ENCODE measurements at regions not wholly inside any gene's neighbourhood (a gene's known extent, or its start where the extent isn't known, plus 50 kb on each side); places are given as distances from the start of the nearest gene placed in this dataset.
"Not testable (repeated sequence)": the region's sequence is repeated elsewhere in the genome, so short reads cannot be mapped to it uniquely, and the experiment has no call there.

DNA sequence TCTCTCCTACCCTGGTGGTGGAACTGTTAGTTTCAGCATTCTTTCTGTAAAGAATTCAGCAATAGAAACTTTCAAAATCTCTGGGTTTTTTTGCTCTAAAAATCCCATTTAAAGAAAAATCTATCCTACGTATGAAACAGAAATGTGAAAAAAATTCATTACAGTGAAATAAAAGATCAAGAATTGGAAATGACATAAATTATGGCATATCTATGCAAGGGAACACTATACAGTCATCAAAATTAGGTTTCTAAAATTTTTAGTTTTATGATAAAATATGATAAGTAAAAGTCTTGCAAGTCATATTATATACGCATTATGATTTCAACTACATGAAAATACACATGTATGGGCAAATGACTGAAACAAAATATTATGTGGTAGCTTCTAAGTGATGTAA lies 342.6 kb downstream of the CETN3 start:
- DNase-seq (ENCODE audit: low read depth) = no peak

DNA sequence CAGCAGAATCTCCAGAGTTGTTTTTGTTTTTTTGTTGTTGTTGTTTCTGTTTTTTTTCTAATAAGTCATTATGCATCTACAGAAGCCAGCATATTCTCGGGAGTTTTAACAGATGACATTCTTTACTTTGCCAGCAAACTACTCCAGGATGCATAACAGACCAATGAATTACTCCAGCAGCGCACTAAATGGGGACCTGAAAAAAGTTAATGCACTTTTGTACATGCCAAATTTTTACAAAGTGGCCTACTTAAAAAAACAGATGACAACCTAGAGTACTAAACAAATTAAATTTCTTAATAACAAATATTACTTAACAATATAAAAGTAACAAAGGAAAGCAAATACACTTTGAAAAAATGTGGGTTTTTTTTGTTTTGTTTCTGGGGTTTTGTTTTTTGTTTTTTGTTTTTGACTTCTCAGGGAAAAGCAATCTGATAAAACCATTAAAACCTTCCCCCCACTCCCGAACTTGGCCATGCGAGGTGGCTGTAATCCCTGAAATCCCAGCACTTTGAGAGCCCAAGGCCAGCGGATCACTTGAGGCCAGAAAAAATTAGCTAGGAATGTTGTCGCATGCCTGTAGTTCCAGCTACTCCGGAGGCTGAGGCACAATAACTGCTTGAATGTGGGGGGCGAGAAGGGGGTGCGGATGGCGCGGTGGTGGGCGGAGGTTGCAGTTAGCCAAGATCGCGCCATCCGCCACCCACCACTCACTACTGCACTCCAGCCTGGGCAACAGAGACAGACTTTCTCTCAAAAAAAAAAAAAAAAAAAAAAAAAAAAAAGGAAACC lies 352.4 kb downstream of the CETN3 start:
- DNase-seq (ENCODE audit: low read depth) = no peak

DNA sequence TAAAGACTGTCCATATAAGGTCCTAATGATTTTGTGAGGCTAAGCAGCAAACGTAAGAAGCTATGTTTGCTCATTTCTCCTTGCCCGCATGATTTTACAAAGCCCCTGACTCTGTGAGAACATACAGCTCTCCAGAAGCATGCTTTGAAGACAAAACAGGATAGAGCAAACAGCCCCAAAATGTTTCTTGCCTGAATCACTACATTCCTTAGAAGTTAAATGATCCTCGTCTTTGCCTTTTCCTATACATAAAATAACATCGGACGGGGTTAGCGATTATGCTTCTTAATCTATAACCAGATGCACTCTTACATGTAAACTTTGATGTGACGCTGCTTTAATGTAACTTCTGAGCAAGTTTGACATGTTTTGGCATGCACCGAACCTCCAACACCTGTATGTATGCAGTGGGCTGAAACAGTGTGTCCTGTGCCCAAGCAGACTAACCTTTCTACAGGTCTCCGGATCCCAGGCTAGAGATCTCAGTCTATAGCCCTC lies 353.7 kb downstream of the CETN3 start:
- no peak for DNase-seq (ENCODE audit: low read depth)

DNA sequence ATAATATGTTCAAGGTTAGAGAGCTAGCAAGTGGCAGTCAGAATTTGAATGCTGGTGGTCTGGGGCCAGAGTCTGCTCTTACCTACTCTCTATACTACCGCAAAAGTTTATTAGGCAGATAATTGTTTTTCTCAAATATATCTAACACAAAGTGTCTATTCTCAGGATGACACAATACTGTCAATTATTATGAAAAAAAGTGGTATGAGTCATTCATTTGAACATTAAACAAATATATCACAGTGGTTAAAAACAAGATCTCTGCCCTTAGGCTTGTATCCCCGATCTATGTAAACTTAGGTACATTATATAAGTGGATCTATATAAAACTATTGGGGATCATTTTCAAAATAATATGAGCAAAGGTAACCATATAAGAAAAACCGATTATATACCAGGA lies 354.9 kb downstream of the CETN3 start:
- no peak for DNase-seq (ENCODE audit: low read depth)

DNA sequence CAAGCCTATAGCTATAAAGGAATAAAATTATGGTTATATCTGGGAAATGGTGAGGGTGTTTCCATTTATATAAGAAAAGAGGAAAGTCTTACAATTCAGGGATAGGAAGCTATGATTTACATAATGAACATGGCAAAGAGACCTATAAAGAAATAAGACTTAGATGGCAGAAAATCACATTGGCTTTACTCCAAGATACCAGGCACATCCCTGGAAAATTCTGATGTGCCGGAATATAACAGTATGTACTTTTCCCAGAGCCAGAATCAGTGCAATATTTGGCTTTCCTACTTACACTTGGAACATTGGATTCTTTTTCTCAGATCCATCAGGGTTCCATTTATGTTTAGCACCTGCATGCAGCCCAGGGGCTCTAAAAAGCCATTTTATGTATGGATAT lies 357.8 kb downstream of the CETN3 start:
- no peak for DNase-seq (ENCODE audit: low read depth)

DNA sequence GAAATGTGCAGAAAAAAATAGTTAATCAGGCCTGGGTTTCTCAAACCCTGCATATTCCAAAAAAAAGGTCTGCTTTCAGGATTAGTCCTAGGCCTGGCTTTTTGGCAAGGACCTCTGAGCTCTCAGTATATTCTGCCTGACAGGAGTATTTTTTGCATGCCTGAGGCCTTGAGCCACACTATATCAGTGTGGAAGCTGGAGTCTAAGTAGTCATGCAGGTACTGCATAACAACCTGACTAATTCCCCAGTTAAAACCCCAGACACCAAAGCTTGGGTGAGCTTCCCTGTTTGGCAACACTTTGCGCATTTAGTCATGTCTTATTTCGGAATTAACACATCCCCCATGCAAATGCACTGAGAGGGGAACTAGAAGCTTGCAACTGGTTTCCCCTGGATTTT lies 359.5 kb downstream of the CETN3 start:
- DNase-seq (ENCODE audit: low read depth) = no peak

DNA sequence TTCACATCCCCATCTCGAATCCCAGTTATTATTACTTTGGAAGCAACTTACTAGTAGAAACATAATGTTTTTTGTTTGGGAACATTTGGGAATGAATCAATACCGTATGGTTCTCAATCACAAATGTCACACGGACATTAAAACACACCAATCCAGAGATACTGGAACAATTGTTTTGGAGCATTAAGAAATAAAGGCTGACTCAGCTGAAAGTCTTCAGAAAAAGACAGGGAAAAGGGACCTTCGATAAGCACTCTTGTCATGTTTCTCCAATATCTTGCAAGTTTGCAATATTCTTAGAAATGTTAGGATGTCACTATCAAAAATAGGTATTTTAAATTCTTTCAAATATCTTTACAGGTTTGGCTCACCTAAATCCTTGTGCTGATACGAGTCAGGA lies 362.4 kb downstream of the CETN3 start:
- no peak for DNase-seq (ENCODE audit: low read depth)

DNA sequence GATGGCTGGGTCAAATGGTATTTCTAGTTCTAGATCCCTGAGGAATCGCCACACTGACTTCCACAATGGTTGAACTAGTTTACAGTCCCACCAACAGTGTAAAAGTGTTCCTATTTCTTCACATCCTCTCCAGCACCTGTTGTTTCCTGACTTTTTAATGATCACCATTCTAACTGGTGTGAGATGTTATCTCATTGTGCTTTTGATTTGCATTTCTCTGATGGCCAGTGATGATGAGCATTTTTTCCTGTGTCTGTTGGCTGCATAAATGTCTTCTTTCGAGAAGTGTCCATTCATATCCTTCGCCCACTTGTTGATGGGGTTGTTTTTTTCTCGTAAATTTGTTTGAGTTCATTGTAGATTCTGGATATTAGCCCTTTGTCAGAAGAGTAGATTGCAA lies 369.5 kb downstream of the CETN3 start:
- DNase-seq (ENCODE audit: low read depth) = not testable (repeated sequence)

DNA sequence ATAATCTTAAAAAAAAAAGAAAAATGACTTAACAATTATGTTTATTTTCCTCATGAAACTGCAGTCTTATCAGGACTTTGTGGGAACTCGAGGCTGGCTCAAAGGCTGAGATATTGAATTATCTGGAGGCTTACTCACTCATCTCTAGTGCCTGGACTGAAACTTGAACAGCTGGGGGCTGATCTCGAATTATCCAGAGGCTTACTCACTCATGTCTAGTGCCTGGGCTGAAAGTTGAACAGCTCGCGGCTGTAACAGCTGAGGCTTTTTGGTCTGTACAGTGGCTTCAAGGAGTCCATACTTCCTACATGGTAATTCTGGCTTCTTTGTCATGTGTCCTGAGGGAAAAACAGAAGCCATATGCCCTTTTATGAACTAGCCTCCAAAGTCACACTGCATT lies 371.9 kb downstream of the CETN3 start:
- DNase-seq (ENCODE audit: low read depth) = no peak

DNA sequence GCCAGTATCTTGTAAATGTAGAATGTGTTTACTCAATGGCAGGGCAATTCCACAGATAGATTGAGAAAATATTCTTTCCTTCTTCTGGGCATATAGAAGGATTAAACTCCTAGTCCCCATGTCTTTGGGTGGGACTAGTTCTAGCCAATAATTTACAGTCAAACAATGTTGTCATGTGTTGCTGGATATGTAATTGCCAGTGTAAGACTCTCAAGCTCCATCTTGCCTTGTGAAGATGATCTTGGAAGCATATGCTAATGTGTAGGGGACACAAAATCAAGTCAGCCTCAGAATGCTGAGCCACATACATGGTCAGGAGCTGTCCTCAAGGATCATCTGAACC lies 386.9 kb downstream of the CETN3 start:
- no peak for DNase-seq (ENCODE audit: low read depth)

DNA sequence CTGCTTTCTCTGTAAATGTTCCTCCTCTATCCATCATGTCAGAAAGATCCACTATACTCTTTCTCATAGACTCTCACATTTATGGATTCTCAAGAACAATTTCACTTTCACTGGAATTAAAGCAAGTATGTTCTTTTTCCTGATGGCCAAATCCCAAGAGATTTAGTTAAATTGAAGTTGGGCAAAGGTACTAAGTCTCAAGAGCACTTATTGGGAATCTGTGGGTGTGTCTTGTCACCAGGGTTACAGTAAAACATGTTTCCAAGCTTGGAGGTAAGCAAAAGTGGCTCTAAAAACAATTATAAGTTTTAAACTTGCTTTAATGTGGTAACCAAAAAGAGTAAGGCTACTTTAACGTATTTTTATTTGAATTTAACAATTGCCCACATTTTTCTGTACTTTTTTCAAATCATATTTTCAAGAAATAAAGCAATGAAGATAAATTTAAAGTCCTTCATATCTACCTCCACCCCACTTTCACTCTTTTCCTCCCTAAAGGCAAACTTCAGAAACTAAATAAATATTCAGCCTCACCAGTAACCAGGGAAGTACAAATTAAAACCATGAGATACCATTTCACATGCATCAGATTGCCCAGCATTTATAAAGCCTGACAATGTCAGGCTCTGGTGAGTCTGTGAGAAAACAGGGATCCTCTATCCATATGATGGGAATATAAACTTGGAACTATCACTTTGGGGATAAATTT lies 387.4 kb downstream of the CETN3 start:
- DNase-seq (ENCODE audit: low read depth) = no peak

DNA sequence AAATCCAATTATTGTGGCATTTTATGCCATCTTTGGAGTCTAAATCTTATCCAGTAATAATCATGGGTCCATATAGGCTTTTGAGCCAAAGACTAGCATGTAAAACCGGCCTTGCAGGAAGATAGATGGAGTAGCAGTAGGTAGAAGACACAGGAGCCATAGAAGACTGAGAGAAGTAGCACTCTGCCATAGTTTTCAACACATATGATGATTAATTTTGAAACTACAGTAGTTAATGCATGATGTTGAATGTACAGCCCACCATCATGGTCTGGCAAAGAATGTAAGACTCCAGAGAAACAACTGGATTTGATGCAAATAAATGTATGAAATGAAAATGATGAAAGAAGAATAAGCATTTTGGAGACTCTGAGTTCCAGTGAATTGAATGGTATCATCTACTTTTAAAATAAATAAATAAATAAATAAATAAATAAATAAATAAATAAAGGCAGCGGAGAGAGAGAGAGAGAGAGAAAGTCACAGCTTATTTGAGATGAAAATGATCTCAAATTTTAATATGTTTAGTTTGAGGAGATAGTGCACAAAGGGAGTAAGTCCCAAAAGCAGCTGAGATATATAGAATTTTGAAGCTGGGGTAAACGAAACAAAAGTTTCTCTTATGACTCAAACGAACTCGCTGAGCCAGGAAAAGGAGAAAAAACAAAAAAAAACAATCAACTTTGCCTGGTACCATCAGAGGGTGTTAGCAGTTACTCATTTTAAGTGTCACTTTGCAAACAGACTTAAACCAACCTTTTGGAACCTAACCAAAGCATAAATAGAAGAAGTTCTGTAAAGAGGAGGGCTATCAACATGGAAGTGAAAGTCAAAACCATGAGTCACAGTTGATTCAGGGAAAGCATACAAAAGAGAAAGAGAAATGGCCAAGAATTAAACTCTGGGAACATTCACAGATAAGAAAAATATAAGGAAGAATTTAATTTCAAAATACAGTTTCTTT lies 388.7 kb downstream of the CETN3 start:
- DNase-seq (ENCODE audit: low read depth) = no peak

DNA sequence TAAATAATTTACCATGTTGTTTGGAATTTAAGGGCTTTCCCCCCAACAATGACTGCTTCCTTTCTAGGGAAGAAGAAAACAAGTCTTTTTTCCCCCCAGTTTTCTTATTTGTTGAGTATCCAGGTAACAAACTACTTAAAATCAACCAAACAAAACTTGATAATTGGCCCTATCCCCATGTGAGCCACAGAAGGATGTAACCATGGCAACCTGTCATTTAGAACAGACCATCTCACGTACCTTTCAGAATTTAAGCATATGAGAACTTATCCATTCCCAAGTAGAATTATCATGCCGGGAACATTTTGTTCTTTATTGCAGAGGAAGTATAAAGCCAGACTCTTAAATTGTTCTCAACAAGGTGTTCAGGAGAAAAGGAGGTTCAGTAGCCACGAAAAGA lies 392.3 kb downstream of the CETN3 start:
- no peak for DNase-seq (ENCODE audit: low read depth)

DNA sequence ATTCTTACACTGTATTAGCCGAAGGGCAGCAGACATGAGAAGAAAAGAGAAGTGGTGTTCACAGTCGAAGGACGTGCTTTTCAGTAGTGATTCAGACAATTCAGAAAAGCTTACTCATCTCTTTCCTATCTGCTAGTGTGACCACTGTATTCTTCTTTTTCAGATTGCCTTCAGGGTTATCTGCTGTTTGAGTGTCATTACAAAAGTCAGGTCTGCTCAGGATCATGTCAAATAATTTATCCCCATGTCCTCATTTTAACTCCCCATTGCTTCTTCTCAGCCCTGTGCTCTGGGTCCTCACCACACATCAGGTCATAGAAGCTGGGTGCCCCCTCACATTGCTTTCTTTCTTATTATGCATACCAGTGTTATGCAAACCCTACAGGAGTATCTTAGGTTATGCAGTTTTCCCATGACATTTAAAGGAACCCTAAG lies 394.0 kb downstream of the CETN3 start:
- DNase-seq (ENCODE audit: low read depth) = no peak

DNA sequence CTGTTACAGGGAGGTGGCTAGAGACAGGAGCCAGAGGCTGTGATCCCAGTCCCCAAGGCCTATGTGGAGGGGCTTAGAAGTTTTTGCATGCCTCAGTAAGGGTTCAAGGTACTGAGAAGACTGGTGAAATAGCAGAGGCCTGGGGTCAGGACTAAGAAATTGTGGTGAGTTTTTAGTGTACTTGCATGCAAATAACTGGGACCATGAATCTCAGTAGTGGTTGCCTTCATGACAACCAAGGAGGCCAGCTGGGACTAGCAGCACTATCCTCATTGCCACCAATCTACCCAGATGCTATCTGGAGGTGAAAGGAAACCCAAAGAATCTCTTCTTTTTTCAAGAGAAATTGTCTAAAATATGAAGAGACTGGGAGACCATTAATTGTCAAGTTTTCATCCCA lies 395.1 kb downstream of the CETN3 start:
- no peak for DNase-seq (ENCODE audit: low read depth)

DNA sequence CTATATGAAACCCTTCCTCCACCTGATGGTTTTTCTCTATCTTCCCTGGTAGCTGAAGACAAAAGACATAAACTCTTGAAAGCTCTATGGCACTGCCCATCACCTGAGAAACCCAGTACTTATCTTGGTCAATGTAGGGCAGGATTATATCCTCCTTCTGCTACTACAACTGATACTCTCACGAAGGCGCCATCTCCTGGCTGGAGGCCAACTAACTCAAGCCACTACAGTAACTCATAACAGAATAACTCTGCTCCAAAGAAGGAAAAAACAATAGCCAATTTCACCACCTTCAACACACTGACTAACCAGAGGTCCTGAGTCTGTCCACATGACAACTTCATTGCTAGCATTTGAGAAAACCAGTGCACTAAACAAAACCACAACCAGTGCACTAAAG lies 409.2 kb downstream of the CETN3 start:
- DNase-seq (ENCODE audit: low read depth) = no peak

DNA sequence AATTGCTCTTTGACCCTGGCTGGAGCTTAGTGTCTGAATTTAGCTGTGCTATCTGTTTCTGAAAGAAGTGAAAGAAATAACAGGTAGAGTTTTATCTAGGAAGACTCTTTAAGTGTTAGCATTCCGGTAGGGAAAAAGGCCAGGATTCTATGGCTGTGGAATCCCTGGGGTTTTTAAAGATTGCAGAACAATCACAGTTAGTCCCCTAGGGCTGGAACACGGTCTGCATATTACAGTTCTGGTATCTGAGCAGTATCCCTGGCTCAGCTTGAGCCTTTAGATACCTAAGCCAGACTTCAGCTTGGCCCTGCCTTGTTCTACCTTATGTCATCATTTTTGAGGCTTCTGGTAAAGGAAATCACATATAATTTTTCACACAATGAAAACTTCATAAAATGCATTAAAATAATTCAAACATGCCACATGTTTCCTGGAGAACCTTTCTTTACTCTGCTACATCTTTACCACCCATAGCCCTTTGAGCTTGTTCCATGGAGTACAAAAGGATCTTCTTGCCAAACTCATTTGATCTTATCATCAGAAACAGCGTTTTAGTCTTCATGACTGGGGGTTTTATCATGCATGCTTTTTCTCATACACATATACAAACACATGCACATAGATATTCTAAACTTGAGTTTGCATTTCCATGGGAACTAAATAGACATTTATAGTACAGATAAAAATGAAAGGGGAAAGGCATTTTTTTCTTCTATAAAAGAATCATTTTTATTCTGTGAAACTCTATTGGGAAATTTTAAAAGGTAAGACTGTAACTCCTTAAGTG lies 410.8 kb downstream of the CETN3 start:
- DNase-seq (ENCODE audit: low read depth) = no peak

DNA sequence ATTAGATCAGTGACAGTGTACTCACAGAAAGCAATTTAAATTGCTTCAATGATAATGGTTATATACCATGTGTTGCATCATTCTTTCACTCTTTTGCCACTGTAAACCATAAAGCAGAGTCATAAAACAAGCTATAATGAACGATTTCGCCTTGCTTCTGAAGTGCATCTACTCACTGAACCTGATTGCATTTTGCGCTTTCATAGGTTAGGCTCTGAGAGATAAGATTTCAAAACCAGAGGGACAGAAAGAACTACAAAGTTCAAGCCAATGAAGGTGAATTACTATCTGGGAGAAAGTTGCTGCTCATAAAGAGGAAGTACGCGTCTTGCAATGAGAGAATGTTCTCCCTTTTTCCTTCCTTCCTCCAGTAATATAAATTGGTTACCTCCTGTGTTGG lies 412.7 kb downstream of the CETN3 start:
- no peak for DNase-seq (ENCODE audit: low read depth)

DNA sequence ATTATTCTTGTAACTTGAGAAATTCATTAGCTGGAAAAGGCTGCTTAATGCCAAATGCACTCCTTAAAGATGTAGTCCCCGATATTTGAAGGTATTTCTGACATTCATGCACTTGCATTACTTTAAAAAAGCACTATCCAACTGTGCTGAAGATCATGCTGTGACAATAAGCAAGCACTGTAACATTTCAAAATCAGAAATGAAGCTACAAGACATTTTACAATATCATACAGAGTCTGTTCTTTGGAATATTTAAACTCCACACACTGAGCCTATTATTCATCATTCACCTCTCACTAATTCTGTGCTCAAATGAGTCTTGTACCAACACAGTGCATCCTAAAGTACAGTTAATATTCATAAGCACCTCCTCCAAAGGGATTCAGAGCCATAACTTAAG lies 413.2 kb downstream of the CETN3 start:
- DNase-seq (ENCODE audit: low read depth) = no peak

DNA sequence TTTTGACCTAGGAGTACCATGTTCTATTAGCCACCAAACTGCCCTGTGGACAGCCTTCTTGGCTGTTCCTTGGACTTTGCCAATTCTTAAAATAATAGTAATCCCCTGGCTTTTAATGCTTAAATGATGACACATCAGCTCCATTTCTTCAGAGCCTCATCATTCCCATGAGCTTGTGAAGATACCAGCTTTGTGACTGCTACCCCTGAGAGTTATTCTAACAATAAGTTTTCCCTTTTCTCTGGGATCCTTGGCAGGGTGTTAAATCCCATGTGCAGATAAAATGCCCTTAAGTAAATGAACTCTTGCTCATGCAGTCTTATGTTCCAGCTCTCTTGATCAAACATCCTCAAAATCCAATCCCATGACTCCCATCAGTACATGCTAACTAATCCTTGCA lies 415.3 kb downstream of the CETN3 start:
- no peak for DNase-seq (ENCODE audit: low read depth)

DNA sequence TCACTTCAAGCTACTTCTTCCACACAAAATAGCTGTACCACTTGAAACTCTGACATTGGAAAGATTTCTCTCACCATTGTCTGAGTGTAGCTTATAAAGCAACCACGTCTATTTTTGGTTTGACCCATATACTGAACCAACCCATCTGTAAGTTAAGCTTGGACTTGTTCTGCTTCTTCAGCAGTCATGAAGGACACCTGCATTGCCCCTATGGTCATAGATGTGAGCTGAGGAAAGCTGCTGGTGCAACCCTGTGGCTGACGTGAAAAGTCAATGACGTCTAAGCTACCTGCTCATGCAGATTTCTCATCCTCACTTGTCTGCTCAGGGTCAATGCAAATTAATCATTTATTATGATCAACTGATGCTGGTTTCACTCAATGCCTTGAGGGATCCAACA lies 417.4 kb downstream of the CETN3 start:
- DNase-seq (ENCODE audit: low read depth) = no peak

DNA sequence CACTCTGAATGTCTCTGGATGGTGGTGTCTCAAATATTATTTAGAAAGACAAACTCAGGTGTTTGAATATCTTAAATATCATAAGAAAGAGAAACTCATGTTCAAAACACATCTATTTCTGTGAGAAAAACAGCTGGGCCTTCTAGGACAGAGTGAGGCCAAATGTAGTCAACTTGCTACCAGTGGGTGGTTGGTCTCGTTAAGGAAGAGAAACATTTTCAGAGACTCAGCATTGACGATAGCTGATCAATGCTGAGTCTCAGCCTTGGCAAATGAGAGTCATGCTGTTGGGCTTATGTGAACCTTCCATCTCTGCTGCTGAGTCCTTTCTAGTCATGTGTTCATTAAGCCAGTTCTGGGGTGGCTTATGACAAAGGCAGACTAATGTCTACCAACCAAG lies 418.0 kb downstream of the CETN3 start:
- DNase-seq (ENCODE audit: low read depth) = no peak

Measured in activated gamma-delta T cell treated with anti-CD3 and anti-CD28 coated beads, Interleukin-2, amount 50 U/mL, for 16 hours (primary cell).